Mesodermal cell (in vitro differentiated cells): ENCODE measurements at regions not wholly inside any gene's neighbourhood (a gene's known extent, or its start where the extent isn't known, plus 50 kb on each side); places are given as distances from the start of the nearest gene placed in this dataset.
"Not testable (repeated sequence)": the region's sequence is repeated elsewhere in the genome, so short reads cannot be mapped to it uniquely, and the experiment has no call there.

Source experiments
- H3K27ac ChIP-seq: 2 replicates; pipeline ENCODE4 v1.7.0; 2013; ENCODE audit warnings: mild to moderate bottlenecking, low read depth, low read length, moderate library complexity; ENCODE audit not compliant: severe bottlenecking
- H3K36me3 ChIP-seq: 2 replicates; pipeline ENCODE4 v1.7.1; 2013; ENCODE audit warnings: mild to moderate bottlenecking, low read length, moderate library complexity; ENCODE audit not compliant: control insufficient read depth, insufficient read depth
- H3K4me1 ChIP-seq: one replicate; pipeline ENCODE4 v1.7.1; 2013; ENCODE audit warnings: mild to moderate bottlenecking, low read length; ENCODE audit not compliant: insufficient read depth, control insufficient read depth, poor library complexity, severe bottlenecking
- H3K4me3 ChIP-seq: 2 replicates; pipeline ENCODE4 v1.7.0; 2013; ENCODE audit warnings: low read length, control low read depth, mild to moderate bottlenecking; ENCODE audit not compliant: insufficient read depth, poor library complexity, severe bottlenecking; ENCODE audit errors: extremely low read depth
- H3K9me3 ChIP-seq: 2 replicates; pipeline ENCODE4 v1.7.1; 2013; ENCODE audit warnings: mild to moderate bottlenecking, low read length, moderate library complexity; ENCODE audit not compliant: control insufficient read depth
- WGBS, 2 experiments: methylation state at CpG; one replicate each; pipeline ENCODE4 v1.1.5; 2013; ENCODE audit warnings: missing lambda C conversion rate in 2 of 2; ENCODE audit not compliant: insufficient coverage in 2 of 2; 5-methylcytosine and 5-hydroxymethylcytosine counted together

DNA sequence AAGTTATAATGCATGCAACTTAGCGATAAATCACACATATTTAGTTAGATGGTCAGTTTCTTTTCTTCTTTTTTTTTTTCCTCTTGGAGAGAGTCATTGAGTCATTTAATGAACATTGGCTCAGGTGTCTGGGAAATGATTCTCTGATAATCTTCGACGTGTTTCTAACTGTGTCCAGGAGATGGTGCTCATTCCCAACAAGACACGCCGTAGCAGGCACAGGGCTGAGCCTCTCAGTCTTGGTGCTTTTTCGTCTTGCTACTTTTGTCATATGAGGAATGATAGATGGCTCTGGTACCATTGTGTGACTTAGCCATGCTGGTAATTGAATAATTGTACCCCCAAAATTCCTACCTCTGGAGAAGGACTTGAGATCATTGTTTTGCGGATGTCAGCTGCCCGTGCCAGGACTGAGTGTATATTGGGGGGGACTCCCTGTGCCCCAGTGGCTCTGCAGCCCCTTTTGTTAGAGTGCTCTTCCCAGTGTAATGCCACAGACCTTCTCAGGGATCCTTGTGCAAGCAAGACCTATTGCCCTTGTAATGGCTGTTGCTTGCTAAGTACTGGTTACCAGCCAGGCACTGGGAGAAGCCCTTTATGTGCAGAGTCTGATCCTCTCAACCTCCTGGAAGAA is 107.6 kb upstream of the CYRIA start:
- no peaks in the 10 kb centered on the region for H3K36me3 ChIP-seq
- H3K4me1 ChIP-seq: peaks cover 3% of the 10 kb centered on the region
- WGBS, 2 experiments: 22 to 56% methylated on average over 4 to 5 of the region's 8 CpGs
- H3K9me3 ChIP-seq: no peaks in the 10 kb centered on the region
- no peak overlapping the region for H3K4me3 ChIP-seq
- no peak overlapping the region for H3K27ac ChIP-seq

DNA sequence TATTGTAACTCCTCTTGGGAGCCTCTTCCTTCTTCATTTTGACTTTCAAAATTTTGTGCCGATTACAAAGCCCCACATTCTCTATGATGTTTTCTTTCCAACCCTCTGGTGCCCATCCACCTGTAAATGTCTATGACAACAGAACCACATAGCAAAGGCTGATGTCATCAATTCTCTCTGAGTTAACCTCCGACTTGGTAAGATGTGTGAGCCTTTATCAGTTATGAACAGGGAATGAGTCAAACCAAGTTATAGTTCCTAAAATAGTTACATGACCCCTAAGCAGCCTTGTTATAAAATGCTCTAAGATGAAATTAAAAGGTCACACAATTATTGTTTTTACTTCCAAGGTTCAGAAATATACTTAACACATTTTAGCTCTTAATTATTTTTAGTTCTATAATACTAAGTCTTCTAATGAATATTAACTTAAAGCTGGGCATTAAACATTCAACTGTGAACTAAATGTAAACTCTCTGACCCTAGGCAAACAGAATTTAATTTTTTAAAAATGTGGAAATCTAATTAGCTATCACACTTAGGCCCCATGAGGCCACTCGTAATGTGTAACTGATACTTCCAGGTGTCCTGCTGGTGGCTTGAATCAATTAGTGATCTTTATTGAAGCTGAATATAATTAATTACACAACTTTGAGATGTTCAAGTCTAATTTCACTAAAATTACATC is 102.3 kb upstream of the CYRIA start:
- H3K27ac ChIP-seq: no peak overlapping the region
- no peaks in the 10 kb centered on the region for H3K36me3 ChIP-seq
- 93% methylated on average over 3 of the region's 3 CpGs; no CpG with 5 or more reads in 1 of the 2 experiments for WGBS, 2 experiments
- H3K4me1 ChIP-seq: no peaks in the 10 kb centered on the region
- no peak overlapping the region for H3K4me3 ChIP-seq
- H3K9me3 ChIP-seq: no peaks in the 10 kb centered on the region

DNA sequence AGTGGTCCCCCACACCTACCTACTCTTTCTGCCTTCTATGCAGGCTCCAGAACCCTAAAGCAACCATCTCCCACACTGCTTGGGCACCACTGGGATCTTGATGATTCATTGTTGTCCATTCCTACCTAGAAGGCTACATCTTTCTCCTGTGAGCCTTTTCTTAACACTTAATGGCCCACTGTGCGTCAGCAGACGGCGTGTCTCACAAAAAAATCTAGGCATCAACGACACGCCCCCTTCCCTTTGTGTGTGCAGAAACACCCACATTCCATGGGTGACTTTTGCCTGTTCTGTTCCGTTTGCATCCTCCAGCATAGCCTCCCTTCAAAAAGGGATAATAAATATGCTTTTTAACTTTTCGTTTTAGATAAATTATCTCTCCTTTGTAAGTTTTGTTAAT is 99.7 kb upstream of the CYRIA start:
- Histone ChIP-seq H3K4me1 (no peaks in the 10 kb centered on the region), H3K9me3 (no peaks in the 10 kb centered on the region), H3K27ac (no peak overlapping the region), H3K4me3 (no peak overlapping the region), H3K36me3 (no peaks in the 10 kb centered on the region)
- WGBS, 2 experiments: 62 to 76% methylated on average over 5 of the region's 7 CpGs

DNA sequence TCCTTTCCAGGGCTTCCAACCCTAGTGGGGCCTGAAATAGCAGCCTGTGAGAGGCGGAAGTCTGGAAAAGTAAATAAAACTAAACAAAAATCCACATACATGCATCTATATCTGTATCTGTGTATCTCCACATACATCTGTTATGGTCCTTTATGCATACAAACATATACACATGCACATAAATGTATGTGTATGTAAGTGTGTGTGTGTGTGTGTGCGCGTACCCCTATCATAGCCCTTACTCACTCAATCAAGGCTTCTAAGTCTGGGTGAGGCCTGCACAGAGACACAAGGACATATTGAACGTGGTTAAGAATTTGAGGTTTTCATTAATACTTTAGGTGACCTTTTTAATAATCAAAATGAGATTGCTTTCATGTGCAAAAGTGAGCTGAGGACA is 98.9 kb upstream of the CYRIA start:
- WGBS, 2 experiments: 100% methylated on average over 1 of the region's 4 CpGs; no CpG with 5 or more reads in 1 of the 2 experiments
- Histone ChIP-seq H3K36me3 (no peaks in the 10 kb centered on the region), H3K4me3 (no peak overlapping the region), H3K4me1 (no peaks in the 10 kb centered on the region), H3K9me3 (no peaks in the 10 kb centered on the region), H3K27ac (no peak overlapping the region)

DNA sequence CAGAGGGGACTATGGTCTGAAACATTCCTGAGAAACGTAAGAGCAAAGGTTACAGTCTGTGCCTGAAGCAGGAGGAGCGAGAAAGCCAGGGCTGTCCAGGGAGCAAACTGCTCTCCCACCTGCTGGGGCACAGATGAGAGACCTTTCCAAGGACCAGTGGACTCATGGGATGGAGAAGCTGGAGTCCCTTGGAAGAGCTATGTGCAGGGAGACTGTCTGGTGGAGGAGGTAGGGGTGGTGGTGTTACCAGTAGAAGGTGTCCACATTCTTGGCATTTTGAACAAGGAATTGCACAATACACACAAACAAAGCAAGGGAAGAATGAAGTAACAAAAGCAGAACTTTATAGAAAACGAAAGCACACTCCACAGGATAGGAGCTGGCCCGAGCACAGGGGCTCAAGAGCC is 97.9 kb upstream of the CYRIA start:
- no peak overlapping the region for H3K4me3 ChIP-seq
- H3K27ac ChIP-seq: no peak overlapping the region
- no peaks in the 10 kb centered on the region for H3K9me3 ChIP-seq
- H3K4me1 ChIP-seq: no peaks in the 10 kb centered on the region
- H3K36me3 ChIP-seq: no peaks in the 10 kb centered on the region
- WGBS, 2 experiments: 88 to 91% methylated on average over 2 of the region's 4 CpGs

DNA sequence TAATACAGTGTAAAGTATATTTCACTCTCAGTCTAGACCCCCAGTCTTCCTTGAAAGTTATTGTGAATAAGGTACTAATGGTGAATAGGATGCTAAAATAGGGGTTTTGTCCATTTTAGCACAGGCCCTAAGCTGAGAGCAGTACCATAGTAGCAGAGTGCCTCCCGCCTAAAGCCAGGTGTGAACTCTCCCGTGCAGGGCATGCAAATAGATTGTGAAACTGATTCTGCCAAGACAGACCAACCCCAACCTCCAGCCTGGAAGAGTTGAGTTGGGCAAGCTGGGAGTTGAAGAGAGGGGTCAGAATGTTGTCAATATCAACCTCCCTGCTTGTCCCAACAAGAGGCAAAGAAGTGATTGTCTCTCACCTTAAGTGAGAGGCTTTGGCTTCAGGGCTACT is 97.4 kb upstream of the CYRIA start:
- Histone ChIP-seq H3K4me1 (no peaks in the 10 kb centered on the region), H3K27ac (no peak overlapping the region), H3K36me3 (no peaks in the 10 kb centered on the region), H3K9me3 (no peaks in the 10 kb centered on the region), H3K4me3 (no peak overlapping the region)
- 78% methylated on average over 2 of the region's 2 CpGs; no CpG with 5 or more reads in 1 of the 2 experiments for WGBS, 2 experiments

DNA sequence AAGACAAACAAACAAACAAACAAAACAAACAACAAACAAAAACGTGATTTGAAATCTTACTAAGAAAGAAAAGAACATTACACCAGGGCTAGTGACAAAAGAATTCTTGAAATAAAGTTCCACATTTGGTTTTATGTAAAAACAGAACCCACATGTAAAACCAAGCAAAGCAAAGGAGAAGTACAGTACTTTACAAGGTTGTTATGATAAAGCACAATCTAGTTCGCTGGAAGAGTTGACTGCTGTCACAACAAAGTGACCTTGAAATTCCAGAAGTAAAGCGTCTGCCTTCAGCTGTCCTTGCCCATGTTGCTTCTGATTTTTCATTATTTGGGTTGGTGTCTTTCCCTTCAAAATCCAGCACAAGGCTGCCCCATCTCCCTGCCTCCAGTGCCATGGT is 94.8 kb upstream of the CYRIA start:
- Histone ChIP-seq H3K36me3 (no peaks in the 10 kb centered on the region), H3K9me3 (no peaks in the 10 kb centered on the region), H3K4me3 (no peak overlapping the region), H3K4me1 (no peaks in the 10 kb centered on the region), H3K27ac (no peak overlapping the region)
- 93% methylated on average over 2 of the region's 3 CpGs; no CpG with 5 or more reads in 1 of the 2 experiments for WGBS, 2 experiments

DNA sequence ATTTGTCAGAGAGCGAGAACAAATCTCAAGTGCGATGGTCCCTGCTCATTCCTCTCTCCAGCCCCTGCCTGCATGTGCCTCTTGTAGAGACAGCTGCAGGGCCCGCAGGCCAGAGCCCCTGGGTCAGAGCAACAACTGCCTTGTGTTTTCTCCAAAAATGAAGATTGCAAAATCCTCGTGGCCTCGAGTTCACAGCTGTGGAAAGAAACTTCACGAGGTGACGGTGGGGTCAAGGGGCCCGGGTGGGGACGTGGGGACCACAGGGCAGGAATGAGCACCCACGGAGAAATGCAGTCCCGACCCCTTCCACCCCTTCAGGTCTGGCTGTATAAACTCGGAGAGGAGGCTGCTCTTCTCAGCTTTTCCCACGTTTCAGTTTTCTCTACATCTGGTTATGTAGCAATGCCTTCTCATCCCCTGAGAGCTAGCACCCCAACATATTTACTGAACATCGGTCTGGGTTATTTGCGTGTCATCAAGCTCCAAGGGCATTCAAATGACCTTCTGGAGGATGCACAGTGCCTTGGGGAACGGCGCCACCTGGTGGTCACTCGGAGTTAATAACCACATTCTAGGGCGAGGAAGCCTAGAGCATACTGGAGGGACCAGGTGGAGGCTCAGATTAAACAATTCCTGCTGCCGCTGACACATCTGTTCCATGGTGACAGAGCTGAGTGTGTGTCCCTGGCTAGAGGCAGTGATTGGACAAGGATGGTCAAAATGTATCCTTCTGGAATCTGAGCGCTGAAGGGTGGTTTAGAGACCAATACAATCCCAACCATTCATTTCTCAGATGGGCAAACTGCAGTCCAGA is 91.4 kb upstream of the CYRIA start:
- Histone ChIP-seq H3K4me1 (no peaks in the 10 kb centered on the region), H3K4me3 (no peak overlapping the region), H3K36me3 (no peaks in the 10 kb centered on the region), H3K9me3 (no peaks in the 10 kb centered on the region), H3K27ac (no peak overlapping the region)
- 40 to 44% methylated on average over 16 to 20 of the region's 21 CpGs for WGBS, 2 experiments

DNA sequence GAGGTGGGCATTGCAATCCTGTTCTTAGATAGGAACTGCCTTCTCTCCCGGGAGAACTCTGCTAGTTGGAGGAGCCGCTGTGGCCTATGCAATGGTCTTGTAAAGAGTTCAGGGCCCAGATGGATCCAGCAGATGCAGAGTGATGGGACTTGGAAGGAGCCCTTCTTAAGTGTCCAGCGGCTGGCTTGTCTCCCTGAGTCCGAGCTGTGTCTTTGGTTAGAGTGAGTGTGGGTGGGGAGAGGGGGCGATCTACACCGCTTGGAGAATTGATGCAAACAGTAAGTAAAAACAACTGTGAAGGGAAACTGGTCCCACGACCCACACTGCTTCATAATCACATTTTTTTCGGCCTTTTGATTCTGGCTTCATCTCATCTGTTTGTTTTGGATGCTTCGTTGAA is 89.8 kb upstream of the CYRIA start:
- H3K36me3 ChIP-seq: no peaks in the 10 kb centered on the region
- no peaks in the 10 kb centered on the region for H3K9me3 ChIP-seq
- H3K4me1 ChIP-seq: no peaks in the 10 kb centered on the region
- 89 to 93% methylated on average over 6 to 8 of the region's 9 CpGs for WGBS, 2 experiments
- H3K4me3 ChIP-seq: no peak overlapping the region
- H3K27ac ChIP-seq: no peak overlapping the region

DNA sequence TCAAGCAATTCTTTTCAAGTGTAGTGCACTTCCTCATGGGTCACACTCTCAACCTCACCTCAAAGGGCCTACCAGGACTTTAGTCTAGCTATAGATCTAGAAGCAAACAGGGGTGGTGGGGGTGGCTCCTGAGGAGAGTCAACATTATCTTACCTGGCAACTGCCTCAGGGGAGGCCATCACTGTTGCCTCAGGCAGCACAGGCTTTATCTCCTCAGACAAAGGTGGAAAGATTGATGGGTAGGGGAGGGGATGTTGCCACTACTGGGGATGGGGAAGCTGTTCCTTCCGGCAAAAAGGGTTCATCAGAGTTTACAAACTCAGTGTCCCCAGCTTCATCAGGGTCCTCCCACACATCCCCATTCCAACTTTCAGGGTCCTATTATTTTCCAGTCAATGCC is 87.4 kb upstream of the CYRIA start:
- no CpG with 5 or more reads among the region's 1 CpG for WGBS, 2 experiments
- H3K36me3 ChIP-seq, H3K4me3 ChIP-seq, H3K27ac ChIP-seq, H3K9me3 ChIP-seq, H3K4me1 ChIP-seq: not testable (repeated sequence)

DNA sequence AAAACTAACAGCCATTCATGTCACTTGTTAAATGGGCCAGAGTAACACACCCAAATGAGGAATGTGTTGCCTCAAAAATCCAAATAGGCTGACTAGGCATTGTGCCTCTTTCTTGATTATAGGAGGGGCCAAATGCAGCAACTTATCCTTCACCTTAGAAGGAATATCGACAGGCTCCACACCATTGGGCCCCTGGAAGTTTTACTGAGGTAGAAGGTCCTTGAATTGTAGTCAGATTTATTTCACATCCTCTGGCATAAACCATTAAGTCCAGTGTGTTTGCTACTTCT is 85.2 kb upstream of the CYRIA start:
- H3K36me3 ChIP-seq, H3K4me3 ChIP-seq, H3K27ac ChIP-seq, H3K4me1 ChIP-seq, H3K9me3 ChIP-seq: not testable (repeated sequence)
- WGBS, 2 experiments: no CpG with 5 or more reads among the region's 1 CpG
